IPS-NIHi11 (cell line): ENCODE measurements at regions not wholly inside any gene's neighbourhood (a gene's known extent, or its start where the extent isn't known, plus 50 kb on each side); places are given as distances from the start of the nearest gene placed in this dataset.

ENCODE experiments used
- DNase-seq: peaks from one replicate; pipeline ENCODE4 v3.0.0; 2012; ENCODE audit warnings: mixed read lengths, low spot score

DNA sequence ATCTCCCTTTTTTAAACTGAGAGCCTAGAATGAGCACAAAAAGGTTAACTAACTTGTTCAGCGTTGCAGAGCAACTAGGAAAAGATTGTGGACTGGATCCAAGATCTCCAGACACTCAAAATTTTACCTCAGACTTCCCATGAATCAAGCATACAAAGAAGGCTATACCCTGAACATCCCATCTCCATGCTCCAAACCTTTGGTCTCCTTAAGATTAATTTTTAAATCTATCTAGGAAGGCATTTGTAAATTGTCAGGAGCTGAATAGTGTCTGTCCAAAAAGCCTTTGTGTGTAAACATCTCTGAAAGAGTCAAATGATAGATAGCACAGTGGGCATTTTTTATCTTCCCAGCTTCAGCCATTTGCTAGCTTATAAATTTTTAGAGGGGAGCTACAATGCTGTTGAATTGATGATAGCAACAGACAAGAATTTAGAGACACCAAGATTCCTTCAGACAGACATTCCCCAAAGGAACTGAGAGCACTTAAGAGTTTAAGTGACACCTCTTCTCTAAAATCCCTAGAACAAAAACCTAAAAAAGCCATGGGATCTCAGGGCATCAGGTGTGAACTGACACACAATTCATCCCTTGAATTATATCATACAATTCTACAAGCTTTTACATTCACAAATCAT lies 480.8 kb upstream of the FAM241A start:
- no peak for DNase-seq

DNA sequence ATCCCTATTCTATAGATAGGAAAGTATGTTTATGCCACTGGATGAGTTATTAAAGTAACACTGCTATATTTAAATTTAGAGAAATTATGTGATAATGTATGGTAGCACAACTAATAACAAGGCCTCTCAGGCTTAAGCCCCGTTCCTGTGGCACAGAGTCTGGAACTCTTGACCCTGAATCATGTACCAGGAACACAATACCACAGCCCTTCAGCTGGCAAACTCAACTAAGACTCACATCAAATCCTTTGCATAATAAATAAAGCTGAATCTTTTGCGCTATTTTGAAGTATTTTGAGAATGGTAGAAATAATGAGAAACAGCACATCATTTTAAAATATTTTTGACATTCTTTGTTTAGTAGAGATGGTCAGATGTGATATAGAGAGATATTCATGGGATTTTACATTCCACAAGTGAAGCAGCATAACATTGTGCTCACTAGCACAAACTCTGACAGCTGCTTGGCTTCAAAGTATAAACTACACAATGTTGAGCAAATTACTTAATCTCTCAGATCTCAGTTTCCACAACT lies 478.4 kb upstream of the FAM241A start:
- no peak for DNase-seq

DNA sequence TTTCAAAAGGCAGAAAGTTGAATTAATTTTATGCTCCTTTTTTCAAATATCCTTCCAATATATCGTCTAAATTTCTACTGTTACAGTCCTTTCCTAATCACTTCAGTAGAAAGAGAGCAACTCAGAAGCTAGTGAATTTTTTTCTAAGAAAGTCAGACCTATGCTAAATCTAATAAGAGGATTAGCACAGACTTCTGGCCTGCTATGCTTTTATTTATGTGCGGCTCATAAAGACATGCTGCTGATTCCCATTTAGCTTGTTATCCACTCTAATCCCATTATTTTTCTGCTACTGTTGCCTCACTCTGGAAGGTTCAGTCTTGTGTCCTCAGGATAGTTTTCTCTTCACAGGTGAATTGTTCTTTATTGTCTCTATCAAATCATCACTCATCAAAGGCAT lies 473.5 kb upstream of the FAM241A start:
- DNase-seq, result no peak

DNA sequence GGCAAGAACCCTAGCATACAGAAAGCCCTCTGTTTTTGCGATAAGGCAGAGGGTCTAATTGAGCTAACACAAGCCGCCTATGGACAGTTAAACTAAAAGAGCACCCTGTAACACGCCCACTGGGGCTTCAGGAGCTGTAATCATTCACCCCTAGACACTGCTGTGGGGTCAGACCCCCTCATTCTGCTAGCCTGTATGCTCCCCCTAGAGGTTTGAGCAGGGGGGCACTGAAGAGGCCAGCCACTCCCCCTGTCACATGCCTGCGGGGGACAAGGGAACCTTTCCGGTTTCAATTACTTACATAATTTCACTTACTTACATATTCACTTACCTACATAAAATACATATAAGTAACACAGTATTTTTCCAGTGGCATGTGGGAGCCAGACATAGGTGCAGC lies 469.5 kb upstream of the FAM241A start:
- DNase-seq, result no peak

GRCh38 chr4:111676533-111676932 lies 468.7 kb upstream of the FAM241A start:
- DNase-seq, result no peak

DNA sequence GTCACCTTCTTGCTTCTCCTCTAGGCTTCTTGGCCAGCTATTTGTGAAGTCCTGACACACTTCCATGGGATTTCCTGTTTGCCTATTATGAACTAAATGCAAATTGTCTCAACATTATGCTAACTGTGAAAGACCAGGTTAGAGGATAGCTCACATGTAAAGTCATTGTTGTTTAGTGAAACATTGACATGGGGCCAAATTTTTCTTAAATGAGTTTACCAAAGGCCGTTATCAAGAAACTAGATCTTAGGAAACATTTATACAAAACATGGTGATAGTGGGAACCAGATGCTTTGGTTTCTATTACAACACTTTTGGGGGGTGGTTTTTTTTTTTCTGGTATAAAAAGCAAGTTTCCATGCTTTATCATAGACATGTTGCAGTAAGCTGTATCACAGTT lies 466.8 kb upstream of the FAM241A start:
- no peak for DNase-seq

DNA sequence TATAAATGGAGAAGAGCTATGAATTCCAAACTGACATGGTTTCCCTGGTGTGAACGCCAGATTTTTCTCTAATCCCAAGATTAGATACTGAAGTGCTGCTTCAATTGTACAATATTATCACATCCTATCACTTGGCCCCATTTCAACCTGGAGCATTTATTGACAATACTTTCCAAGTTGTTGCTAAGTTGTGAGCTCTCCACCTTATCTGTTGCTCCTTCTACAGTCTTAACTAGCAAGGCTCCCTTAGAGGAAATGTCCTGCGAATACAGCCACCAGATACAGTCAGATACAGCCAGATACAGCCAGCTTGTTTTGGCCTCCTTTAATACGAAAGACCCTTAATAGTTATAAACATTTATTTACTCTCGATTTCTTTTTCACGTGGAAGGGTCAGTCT lies 466.3 kb upstream of the FAM241A start:
- DNase-seq, result no peak

DNA sequence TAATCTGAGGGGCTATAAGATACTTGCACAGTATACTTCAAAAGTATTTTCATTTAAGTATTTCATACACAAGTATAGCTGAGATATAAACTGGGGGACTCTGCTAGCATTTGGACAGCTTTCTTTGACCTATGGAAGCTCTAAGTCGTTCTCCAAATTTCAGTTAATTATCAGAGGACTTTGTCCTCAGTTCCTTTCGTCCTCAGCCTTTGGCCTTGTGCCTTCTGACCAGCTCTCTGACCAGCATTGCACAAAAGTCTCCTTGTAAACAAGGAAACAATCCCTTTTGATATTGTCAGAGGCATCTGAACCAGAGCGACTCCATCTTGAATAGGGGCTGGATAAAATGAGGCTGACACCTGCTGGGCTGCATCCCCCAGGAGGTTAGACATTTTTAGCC lies 464.0 kb upstream of the FAM241A start:
- no peak for DNase-seq

DNA sequence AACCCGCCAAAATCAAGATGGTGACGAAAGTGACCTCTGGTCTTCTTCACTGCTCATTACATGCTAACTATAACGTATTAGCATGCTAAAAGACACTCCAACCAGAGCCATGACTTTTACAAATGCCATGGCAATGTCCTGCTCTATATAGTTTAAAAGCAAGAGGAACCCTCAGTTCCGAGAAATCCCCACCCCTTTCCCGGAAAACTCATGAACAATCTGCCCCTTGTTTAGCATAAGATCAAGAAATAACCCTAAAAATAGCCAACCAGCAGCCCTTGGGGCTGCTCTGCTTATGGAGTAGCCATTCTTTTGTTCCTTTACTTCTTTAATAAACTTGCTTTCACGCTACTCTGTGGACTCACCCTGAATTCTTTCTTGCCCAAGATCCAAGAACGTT lies 463.5 kb upstream of the FAM241A start:
- no peak for DNase-seq

DNA sequence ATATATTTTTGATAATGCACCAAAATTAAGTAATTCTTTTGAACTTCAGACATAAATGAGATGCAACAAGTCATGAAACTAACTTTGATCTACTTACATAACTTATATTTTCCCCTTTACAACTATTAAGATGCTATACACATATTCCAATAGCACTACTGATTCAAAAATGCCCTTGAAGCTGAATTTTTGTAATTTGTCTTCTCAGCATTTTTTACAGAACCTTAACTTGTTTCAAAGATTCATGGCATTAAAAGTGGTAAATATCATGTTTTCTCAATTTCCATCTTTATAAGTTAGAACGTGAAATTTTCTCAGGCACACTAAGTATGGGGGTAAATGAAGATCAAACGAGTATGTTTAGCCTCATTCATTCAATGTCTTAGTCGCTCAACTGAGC lies 460.0 kb upstream of the FAM241A start:
- DNase-seq, result no peak

DNA sequence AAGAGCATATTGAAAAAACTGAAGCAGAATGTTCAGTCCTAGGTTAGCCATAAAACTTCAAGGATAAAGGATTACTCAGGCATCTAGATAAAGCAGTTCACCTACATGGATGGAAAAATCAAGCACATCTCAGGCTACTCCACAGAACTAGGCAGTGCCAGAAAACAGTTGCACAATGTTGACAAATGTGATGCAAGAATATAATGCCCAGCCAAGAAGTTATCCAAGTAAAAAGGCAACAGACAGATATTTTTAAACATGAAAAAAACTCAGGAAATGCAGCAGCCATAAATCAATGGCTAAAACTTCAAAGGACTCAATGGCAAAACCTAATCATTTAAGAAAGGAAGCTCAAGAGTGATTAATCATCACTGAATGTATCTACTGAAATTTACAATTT lies 456.0 kb upstream of the FAM241A start:
- DNase-seq, result no peak

DNA sequence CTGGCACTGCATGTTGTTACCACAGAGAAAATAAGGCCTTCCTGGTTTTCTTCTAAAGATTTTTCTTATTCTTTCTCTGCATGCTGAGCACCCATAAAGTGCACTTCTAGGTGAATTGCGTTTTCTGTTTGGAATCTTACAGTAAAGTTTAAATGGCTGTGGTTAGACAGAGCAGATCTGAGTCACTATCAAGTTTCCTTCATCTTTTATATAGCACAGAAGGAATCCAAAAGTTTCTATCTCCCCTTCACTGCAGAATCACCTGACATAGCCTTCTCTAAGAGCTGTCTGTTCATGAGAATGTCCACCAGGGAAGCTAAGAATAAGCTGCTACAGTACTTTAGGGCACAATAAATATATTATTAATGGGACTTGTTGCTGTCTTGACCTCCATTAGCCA lies 455.5 kb upstream of the FAM241A start:
- no peak for DNase-seq

GRCh38 chr4:111693758-111694157 lies 451.5 kb upstream of the FAM241A start:
- DNase-seq, result no peak

DNA sequence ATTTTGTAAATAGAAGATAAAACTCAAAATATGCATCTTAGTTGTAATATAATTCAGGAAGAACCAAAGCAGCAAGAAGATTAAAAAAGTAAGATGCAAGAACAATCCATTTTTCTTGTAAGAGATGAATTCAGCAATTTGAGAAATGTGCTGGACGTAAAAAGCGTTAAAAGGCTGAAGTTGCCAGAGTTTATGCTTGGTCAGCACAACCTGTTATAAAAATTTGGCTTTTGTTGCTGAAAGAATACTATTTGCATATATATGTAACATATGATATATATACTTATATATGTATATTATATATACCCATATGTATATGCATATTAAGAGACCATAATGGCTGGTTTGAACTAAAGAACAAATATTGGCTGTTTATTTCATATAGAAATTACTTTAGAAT lies 449.6 kb upstream of the FAM241A start:
- DNase-seq, result no peak

DNA sequence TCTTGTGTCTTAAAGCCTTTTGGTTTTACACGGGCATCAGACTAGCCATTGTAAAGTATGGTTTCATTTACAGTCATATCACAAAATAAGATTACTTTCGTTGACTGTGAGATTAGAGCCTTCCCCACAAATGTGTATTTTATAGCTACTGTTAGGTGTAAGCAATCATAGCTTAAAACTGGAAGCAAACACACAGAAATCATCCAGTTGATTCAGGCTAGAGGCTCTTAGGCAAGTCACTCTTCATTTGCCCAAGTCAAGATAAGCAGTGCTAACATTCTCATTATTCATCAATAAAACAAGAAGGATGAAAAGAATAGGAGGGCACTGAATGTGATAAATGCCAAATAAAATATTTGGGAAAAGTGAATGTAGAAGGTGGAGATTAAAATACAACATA lies 448.7 kb upstream of the FAM241A start:
- DNase-seq, result no peak

GRCh38 chr4:111697176-111697942 lies 447.9 kb upstream of the FAM241A start:
- no peak for DNase-seq

GRCh38 chr4:111698361-111698760 lies 446.9 kb upstream of the FAM241A start:
- DNase-seq, result no peak

GRCh38 chr4:111699165-111699564 lies 446.1 kb upstream of the FAM241A start:
- DNase-seq, result no peak

DNA sequence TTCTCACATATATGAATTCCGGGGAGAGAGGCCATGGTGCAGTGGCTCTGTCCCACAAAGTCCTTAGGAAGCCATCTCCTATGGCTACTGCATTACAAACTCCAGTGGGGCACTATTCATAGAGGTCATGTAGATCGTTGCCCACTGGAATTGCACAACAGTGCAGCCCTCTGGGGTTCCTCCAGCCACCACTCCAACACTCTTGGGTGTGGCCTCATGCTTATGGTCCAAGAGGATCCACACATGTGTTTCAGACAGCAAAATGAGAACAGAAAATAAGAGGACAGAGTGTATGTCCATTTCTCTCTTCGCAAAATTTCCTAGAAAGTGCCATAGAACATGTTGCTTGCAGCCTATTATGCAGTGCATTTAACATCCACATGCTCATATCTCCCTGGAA lies 444.2 kb upstream of the FAM241A start:
- no peak for DNase-seq

GRCh38 chr4:111707491-111707890 lies 437.8 kb upstream of the FAM241A start:
- no peak for DNase-seq

GRCh38 chr4:111712093-111712677 lies 433.1 kb upstream of the FAM241A start:
- DNase-seq, result no peak

DNA sequence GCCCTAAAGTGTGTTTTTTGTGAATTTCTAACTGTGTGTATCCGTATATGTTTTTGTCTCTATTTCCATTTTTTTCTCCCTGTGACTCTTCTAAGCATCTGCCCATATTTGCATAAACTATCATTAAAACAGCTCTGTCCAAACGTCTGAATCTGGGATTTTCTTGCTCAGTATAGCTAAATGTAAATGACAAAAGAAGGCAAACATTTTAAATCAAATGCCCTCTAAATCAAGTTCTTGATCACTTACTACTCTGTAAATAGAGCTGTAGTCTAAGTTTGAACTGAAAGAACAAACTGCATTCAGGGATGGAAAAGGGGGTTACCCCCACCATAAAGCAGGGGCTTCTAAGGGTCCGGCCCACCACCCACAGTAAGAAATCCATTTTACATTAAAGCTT lies 432.0 kb upstream of the FAM241A start:
- no peak for DNase-seq

- DNase-seq, result no peak
Measured at GRCh38 chr4:111717921-111718320, 427.3 kb upstream of the FAM241A start.
